ENCODE measurements at regions not wholly inside any gene's neighbourhood (a gene's known extent, or its start where the extent isn't known, plus 50 kb on each side); places are given as distances from the start of the nearest gene placed in this dataset.
"Not testable (repeated sequence)": the region's sequence is repeated elsewhere in the genome, so short reads cannot be mapped to it uniquely, and the experiment has no call there.

DNA sequence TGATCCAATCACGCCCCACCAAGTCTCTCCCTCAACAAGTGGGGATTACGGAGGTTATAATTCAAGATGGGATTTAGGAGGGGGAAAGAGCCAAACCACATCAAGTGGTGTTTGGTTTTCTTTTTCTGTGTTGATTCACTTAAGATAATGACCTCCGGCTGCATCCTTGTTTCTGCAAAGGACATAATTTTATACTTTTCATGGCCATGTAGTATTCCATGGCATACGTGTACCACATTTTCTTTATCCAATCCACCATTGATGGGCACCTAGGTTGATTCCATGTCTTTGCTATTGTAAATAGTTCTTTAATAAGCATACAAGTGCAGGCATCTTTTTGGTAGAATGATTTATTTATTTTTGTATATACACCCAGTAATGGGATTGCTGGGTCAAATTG, 162.5 kb upstream of the JUN start:
- Histone ChIP-seq H3K36me3 (ENCODE audit: control insufficient read depth, insufficient read depth, low read length) (no peaks in the 10 kb centered on the region), H3K27me3 (ENCODE audit: control insufficient read depth, insufficient read depth, low read length) (no peaks in the 10 kb centered on the region), H3K4me3 (ENCODE audit: low read depth, low read length) (no peak overlapping the region)
- FAIRE-seq (no peak), DNase-seq (ENCODE audit: low read depth) (no peak)
- TF ChIP-seq, protein P1, sequence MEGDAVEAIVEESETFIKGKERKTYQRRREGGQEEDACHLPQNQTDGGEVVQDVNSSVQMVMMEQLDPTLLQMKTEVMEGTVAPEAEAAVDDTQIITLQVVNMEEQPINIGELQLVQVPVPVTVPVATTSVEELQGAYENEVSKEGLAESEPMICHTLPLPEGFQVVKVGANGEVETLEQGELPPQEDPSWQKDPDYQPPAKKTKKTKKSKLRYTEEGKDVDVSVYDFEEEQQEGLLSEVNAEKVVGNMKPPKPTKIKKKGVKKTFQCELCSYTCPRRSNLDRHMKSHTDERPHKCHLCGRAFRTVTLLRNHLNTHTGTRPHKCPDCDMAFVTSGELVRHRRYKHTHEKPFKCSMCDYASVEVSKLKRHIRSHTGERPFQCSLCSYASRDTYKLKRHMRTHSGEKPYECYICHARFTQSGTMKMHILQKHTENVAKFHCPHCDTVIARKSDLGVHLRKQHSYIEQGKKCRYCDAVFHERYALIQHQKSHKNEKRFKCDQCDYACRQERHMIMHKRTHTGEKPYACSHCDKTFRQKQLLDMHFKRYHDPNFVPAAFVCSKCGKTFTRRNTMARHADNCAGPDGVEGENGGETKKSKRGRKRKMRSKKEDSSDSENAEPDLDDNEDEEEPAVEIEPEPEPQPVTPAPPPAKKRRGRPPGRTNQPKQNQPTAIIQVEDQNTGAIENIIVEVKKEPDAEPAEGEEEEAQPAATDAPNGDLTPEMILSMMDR (IDR thresholded peaks at IDR 0.05; ENCODE audit: insufficient read depth, low read length, severe bottlenecking) = no peak

- FAIRE-seq (no peak), DNase-seq (ENCODE audit: low read depth) (no peak)
- H3K4me3 ChIP-seq (ENCODE audit: low read depth, low read length) = no peak overlapping the region
- no peaks in the 10 kb centered on the region for H3K36me3 ChIP-seq (ENCODE audit: control insufficient read depth, insufficient read depth, low read length)
- TF ChIP-seq, protein P1 (IDR thresholded peaks at IDR 0.05; ENCODE audit: insufficient read depth, low read length, severe bottlenecking) = no peak
- no peaks in the 10 kb centered on the region for H3K27me3 ChIP-seq (ENCODE audit: control insufficient read depth, insufficient read depth, low read length)
Observed at GRCh38 chr1:58948671-58949070, 164.8 kb upstream of the JUN start.

- no peak for FAIRE-seq
- DNase-seq (ENCODE audit: low read depth) = no peak
- Histone ChIP-seq H3K27me3 (ENCODE audit: control insufficient read depth, insufficient read depth, low read length) (no peaks in the 10 kb centered on the region), H3K4me3 (ENCODE audit: low read depth, low read length) (no peak overlapping the region), H3K36me3 (ENCODE audit: control insufficient read depth, insufficient read depth, low read length) (no peaks in the 10 kb centered on the region)
- TF ChIP-seq, protein P1 (IDR thresholded peaks at IDR 0.05; ENCODE audit: insufficient read depth, low read length, severe bottlenecking) = no peak
Observed at GRCh38 chr1:58949551-58950220, 165.8 kb upstream of the JUN start.

- DNase-seq (ENCODE audit: low read depth) (no peak), FAIRE-seq (no peak)
- H3K27me3 ChIP-seq (ENCODE audit: control insufficient read depth, insufficient read depth, low read length) = no peaks in the 10 kb centered on the region
- no peak overlapping the region for H3K4me3 ChIP-seq (ENCODE audit: low read depth, low read length)
- H3K36me3 ChIP-seq (ENCODE audit: control insufficient read depth, insufficient read depth, low read length) = no peaks in the 10 kb centered on the region
- TF ChIP-seq, protein P1 (IDR thresholded peaks at IDR 0.05; ENCODE audit: insufficient read depth, low read length, severe bottlenecking) = no peak
Observed at GRCh38 chr1:58950897-58951296, 167.1 kb upstream of the JUN start.

DNA sequence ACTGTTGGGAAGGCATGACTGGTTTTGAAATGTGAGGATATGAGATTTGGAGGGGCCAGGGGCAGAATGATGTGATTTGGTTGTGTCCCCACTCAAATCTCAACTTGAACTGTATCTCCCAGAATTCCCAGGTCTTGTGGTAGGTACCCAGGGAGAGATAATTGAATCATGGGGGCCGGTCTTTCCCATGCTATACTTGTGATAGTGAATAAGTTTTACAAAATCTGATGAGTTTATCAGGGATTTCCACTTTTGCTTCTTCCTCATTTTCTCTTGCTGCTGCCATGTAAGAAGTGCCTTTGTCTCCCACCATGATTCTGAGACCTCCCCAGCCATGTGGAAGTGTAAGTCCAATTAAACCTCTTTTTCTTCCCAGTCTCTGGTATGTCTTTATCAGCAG, 170.1 kb upstream of the JUN start:
- DNase-seq (ENCODE audit: low read depth); FAIRE-seq; H3K4me3 ChIP-seq (ENCODE audit: low read depth, low read length); H3K36me3 ChIP-seq (ENCODE audit: control insufficient read depth, insufficient read depth, low read length); H3K27me3 ChIP-seq (ENCODE audit: control insufficient read depth, insufficient read depth, low read length): not testable (repeated sequence)

DNA sequence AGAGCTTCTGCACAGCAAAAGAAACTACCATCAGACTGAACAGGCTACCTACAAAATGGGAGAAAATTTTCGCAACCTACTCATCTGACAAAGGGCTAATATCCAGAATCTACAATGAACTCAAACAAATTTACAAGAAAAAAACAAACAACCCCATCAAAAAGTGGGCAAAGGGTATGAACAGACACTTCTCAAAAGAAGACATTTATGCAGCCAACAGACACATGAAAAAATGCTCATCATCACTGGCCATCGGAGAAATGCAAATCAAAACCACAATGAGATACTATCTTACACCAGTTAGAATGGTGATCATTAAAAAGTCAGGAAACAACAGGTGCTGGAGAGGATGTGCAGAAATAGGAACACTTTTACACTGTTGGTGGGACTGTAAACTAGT, 179.4 kb upstream of the JUN start:
- not testable (repeated sequence) for H3K36me3 ChIP-seq (ENCODE audit: control insufficient read depth, insufficient read depth, low read length); H3K27me3 ChIP-seq (ENCODE audit: control insufficient read depth, insufficient read depth, low read length); FAIRE-seq; DNase-seq (ENCODE audit: low read depth); H3K4me3 ChIP-seq (ENCODE audit: low read depth, low read length)

DNA sequence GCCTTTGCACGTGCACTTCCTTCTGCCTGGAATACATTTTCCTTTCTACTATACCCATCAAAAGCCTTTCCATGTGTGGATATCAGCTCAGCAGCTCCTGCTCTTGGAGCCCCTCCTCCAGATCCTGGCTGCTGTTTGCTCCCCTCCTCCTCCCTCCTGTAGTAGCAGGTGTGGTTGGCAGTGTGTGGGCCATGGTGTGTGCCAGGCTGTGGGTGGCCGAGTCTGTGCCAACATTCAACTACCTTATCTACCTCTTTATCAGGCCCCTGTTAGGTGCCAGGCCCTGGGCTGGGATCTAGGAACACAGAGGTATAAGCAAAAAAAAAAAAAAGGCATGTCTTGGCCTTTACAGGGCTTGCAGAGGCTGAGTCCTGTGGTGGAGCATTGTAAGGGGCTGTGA, 180.6 kb upstream of the JUN start:
- FAIRE-seq (no peak), DNase-seq (ENCODE audit: low read depth) (no peak)
- TF ChIP-seq, protein P1 (IDR thresholded peaks at IDR 0.05; ENCODE audit: insufficient read depth, low read length, severe bottlenecking) = no peak
- Histone ChIP-seq H3K4me3 (ENCODE audit: low read depth, low read length) (no peak overlapping the region), H3K27me3 (ENCODE audit: control insufficient read depth, insufficient read depth, low read length) (no peaks in the 10 kb centered on the region), H3K36me3 (ENCODE audit: control insufficient read depth, insufficient read depth, low read length) (no peaks in the 10 kb centered on the region)
